Effector memory CD4-positive, alpha-beta T cell (primary cell): ENCODE measurements at regions not wholly inside any gene's neighbourhood (a gene's known extent, or its start where the extent isn't known, plus 50 kb on each side); places are given as distances from the start of the nearest gene placed in this dataset.

Experiments
- DNase-seq, 3 donors: peaks; one replicate each; pipeline ENCODE4 v3.0.0-alpha.2; 2020
- H3K27ac ChIP-seq: 2 replicates; pipeline ENCODE4 v1.7.0; 2013; ENCODE audit warnings: mild to moderate bottlenecking, low read length, moderate library complexity; ENCODE audit not compliant: insufficient read depth, poor library complexity, severe bottlenecking
- H3K27me3 ChIP-seq: replicated peaks from 2 replicates; pipeline ENCODE4 v1.7.0; 2013; ENCODE audit warnings: mild to moderate bottlenecking, low read length; ENCODE audit not compliant: insufficient read depth, control insufficient read depth, poor library complexity, severe bottlenecking
- H3K36me3 ChIP-seq: 2 replicates; pipeline ENCODE4 v1.7.0; 2013; ENCODE audit warnings: mild to moderate bottlenecking, low read length, moderate library complexity; ENCODE audit not compliant: control insufficient read depth, insufficient read depth
- H3K4me1 ChIP-seq: 2 replicates; pipeline ENCODE4 v1.7.0; 2013; ENCODE audit warnings: low read length, mild to moderate bottlenecking; ENCODE audit not compliant: control insufficient read depth, insufficient read depth, poor library complexity, severe bottlenecking
- H3K4me3 ChIP-seq: 2 replicates; pipeline ENCODE4 v1.7.0; 2013; ENCODE audit warnings: low read length, low read depth, mild to moderate bottlenecking; ENCODE audit not compliant: insufficient read depth, poor library complexity, severe bottlenecking
- H3K9me3 ChIP-seq: 2 replicates; pipeline ENCODE4 v1.7.0; 2013; ENCODE audit warnings: mild to moderate bottlenecking, low read length, moderate library complexity; ENCODE audit not compliant: control insufficient read depth

DNA sequence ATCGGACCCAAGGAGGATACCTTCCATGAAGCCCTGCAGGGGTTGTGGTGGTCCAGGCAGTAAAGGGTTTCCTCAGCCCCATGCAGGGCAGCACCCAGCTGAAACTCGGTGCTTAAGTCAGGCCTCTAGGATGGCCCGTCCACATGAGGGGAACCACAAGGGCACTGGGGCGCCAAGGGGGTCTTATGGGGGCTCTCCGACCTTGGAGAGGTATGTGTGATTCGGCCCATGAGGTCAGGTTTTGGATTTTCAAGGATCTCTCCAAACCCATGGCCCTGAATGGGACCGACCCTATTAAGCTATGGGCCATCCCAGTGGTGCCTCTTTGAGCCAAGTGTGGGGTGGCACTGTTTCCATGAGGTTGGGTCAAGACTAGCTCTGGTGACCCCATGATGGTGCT is 233.3 kb downstream of the SNRPN start:
- no peaks in the 10 kb centered on the region for H3K36me3 ChIP-seq
- H3K27me3 ChIP-seq = no peaks in the 10 kb centered on the region
- no peak overlapping the region for H3K4me3 ChIP-seq
- DNase-seq = no peak
- H3K4me1 ChIP-seq = no peaks in the 10 kb centered on the region
- H3K9me3 ChIP-seq = no peaks in the 10 kb centered on the region
- H3K27ac ChIP-seq = no peak overlapping the region

DNA sequence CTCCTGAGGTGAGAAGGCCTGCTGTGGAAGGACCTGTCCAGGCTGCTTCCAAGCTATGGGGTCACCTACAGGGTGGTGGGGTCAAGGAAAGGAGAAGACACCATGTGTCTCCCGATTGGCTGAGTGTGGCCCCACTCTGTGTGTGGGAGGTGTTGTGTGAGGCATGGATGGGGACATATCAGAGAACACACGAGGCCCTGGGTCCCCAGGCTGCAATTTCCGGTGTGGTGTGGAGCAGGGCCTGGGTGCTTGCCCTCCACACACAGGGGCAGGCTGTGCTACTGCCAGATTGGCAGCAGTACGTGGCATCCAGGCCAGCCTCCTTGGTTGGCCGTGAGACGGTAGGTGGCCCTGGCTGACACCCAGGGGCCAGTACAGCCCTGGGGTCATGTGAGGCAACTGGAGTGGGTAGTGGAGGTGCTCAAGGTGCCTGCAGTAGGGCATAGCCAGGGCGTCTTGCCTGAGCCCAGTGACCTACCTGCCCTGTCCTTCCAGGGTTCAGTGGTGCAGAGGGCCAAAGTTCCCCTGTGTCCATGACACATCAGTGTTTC is 233.8 kb downstream of the SNRPN start:
- H3K27ac ChIP-seq = no peak overlapping the region
- H3K36me3 ChIP-seq = no peaks in the 10 kb centered on the region
- no peaks in the 10 kb centered on the region for H3K27me3 ChIP-seq
- no peak for DNase-seq
- no peaks in the 10 kb centered on the region for H3K4me1 ChIP-seq
- H3K4me3 ChIP-seq = no peak overlapping the region
- no peaks in the 10 kb centered on the region for H3K9me3 ChIP-seq

DNA sequence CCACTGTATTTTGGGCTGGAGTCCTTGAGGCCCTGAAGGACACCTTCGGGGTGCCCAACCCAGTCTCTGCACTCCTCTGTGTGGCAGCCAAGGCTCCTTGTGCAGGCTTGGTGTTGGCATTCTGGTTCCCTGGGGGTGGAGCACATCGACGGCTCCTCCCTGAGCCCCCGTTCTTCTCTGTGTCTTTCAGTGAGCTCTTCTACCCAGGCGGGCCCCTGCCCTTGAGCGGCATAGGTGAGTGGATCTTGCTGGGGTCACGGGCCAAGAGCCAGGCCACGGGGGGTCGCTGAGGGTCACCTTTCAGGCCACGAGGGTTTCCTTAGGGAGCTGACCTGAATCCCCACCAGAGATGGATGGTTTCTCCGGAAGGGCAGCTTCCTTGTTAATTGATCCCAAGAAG is 234.8 kb downstream of the SNRPN start:
- no peaks in the 10 kb centered on the region for H3K27me3 ChIP-seq
- no peak for DNase-seq
- no peak overlapping the region for H3K4me3 ChIP-seq
- H3K9me3 ChIP-seq = no peaks in the 10 kb centered on the region
- no peaks in the 10 kb centered on the region for H3K4me1 ChIP-seq
- no peak overlapping the region for H3K27ac ChIP-seq
- no peaks in the 10 kb centered on the region for H3K36me3 ChIP-seq

DNA sequence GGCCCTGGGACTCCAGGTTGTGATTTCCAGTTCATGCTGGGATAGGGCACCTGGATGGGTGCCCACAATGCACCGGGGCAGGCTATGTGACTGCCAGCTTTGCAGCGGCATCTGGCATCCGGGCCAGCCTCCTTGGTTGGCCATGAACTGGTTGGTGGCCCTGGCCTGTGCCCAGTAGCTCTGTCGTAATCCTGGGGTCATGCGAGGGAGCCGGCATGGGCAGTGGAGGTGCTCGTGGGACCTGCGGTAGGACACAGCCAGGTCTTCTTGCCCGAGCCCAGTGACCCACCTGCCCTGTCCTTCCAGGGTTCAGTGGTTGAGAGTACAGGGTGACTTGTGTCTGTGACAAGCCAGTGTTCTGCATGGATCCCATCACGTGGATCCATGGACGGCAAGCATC is 237.9 kb downstream of the SNRPN start:
- Histone ChIP-seq H3K4me3 (no peak overlapping the region), H3K9me3 (no peaks in the 10 kb centered on the region), H3K36me3 (no peaks in the 10 kb centered on the region), H3K27me3 (no peaks in the 10 kb centered on the region), H3K27ac (no peak overlapping the region), H3K4me1 (no peaks in the 10 kb centered on the region)
- DNase-seq = no peak

DNA sequence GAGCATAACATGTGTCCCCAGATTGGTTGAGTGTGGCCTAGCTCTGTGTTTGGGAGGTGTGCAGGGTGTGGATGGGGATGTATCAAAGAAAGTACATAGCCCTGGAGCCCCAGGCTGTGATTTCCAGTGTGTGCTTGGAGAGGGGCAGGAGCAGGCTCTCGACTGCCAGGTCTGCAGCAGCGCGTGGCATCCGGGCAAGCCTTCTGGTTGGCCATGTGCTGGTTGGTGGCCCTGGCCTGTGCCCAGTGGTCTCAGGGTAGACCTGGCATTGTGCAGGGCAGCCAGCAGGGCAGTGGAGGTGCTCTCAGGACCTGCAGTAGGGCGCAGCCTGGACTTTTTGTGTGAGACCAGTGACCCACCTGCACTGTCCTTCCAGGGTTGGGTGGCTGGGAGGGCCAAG is 231.5 kb downstream of the UBE3A start:
- H3K4me1 ChIP-seq = no peaks in the 10 kb centered on the region
- no peaks in the 10 kb centered on the region for H3K36me3 ChIP-seq
- no peaks in the 10 kb centered on the region for H3K9me3 ChIP-seq
- H3K4me3 ChIP-seq = no peak overlapping the region
- H3K27me3 ChIP-seq = no peaks in the 10 kb centered on the region
- DNase-seq = no peak
- H3K27ac ChIP-seq = no peak overlapping the region

DNA sequence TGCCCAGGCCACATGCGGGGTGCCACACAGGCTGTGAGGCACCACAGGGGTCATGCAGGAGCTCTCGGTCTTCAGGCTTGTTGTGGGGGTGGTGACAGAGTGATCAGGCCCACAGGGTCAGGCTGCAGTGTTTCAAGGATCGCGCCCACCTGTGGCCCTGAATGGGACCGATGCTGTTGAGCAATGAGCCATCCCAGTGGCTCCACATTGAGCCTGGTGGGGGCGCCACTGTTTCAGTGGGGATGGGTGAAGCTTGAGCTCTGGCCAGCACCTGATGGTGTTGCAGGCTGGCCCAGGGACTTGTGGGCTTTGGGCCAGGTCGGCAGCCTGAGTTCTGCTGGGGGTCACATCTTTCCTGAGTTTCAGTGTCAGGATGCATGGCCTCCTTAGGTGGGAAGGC is 230.1 kb downstream of the UBE3A start:
- no peaks in the 10 kb centered on the region for H3K4me1 ChIP-seq
- no peak for DNase-seq
- H3K9me3 ChIP-seq = no peaks in the 10 kb centered on the region
- H3K27ac ChIP-seq = no peak overlapping the region
- no peaks in the 10 kb centered on the region for H3K36me3 ChIP-seq
- no peaks in the 10 kb centered on the region for H3K27me3 ChIP-seq
- H3K4me3 ChIP-seq = no peak overlapping the region

DNA sequence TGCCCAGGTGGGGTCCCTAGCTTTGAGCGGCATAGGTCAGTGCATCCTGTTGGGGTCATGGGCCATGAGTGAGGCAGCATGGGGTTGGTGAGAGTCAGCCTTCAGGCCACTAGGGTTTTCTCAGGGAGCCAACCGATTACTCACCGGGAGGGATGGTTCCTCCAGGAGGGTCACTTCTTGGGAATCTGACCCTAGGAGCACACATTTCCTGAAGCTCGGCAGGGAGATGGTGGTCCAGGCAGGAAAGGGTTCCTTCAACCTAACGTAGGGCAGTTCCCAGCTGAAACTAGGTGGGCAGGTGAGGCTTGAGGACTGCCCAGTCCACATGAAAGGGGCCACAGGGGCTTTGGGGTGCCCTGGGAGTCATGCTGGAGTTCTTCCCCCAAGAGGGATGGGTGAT is 218.0 kb downstream of the UBE3A start:
- no peaks in the 10 kb centered on the region for H3K4me1 ChIP-seq
- no peaks in the 10 kb centered on the region for H3K27me3 ChIP-seq
- H3K36me3 ChIP-seq = no peaks in the 10 kb centered on the region
- no peaks in the 10 kb centered on the region for H3K9me3 ChIP-seq
- DNase-seq = no peak
- H3K27ac ChIP-seq = no peak overlapping the region
- no peak overlapping the region for H3K4me3 ChIP-seq

DNA sequence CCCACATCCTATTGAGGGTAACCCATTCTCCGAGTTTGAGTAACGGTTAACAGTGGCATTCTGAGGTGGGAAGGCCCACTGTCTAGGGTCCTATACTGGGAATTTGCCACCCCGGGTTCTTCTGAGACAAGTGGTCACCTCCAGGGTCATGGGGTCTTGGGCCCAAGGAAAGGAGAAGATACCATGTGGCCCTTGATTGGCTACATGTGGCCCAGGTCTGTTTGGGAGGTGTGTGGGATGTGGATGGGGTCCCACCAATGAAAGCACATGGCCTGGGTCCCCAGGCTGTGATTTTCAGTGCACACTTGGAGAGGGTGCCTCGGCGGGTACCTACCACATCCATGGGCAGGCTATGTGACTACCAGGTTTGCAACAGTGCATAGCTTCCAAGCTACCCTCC is 214.4 kb downstream of the UBE3A start:
- DNase-seq = no peak
- no peak overlapping the region for H3K27ac ChIP-seq
- H3K4me3 ChIP-seq = no peak overlapping the region
- H3K4me1 ChIP-seq = no peaks in the 10 kb centered on the region
- H3K9me3 ChIP-seq = peaks cover 4% of the 10 kb centered on the region
- no peaks in the 10 kb centered on the region for H3K36me3 ChIP-seq
- no peaks in the 10 kb centered on the region for H3K27me3 ChIP-seq

DNA sequence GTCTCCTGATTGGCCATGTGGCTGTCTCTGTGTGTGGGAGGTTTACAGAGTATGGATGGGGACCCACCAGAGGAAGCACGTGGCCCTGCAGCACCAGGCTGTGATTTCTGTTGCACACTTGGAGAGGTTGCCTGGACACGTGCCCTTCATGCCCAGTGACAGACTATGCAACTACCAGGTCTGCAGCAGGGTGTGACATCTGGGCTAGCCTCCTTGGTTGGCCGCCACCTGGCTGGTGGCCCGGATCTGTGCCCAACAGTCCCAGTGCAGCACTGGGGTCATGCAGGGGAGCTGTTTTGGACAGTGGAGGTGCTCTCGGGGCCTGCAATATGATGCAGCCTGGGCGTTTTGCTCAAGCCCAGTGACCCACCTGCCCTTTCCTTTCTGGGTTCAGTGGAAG is 212.5 kb downstream of the UBE3A start:
- Histone ChIP-seq H3K27me3 (no peaks in the 10 kb centered on the region), H3K36me3 (no peaks in the 10 kb centered on the region), H3K4me3 (no peak overlapping the region), H3K9me3 (peaks cover 4% of the 10 kb centered on the region), H3K4me1 (no peaks in the 10 kb centered on the region), H3K27ac (no peak overlapping the region)
- no peak for DNase-seq

DNA sequence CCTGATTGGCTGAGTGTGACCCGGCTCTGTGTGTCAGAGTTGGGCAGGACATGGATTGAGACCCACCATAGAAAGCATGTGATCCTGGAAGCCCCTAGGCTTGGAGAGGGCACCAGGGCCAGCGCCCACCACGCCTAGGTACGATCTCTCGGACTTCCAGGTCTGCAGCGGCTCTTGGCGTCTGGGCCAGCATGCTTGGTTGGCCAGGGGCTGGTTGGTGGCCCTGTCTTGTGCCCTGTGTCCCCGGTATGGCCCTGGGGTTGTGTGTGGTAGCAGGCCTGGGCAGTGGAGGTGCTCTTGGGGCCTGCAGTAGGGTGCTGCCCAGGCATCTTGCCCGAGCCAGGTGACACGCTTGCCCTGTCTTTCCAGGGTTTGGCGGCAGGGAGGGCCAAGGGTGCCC is 210.6 kb downstream of the UBE3A start:
- no peaks in the 10 kb centered on the region for H3K4me1 ChIP-seq
- H3K36me3 ChIP-seq = no peaks in the 10 kb centered on the region
- no peak overlapping the region for H3K4me3 ChIP-seq
- no peaks in the 10 kb centered on the region for H3K27me3 ChIP-seq
- H3K9me3 ChIP-seq = peaks cover 4% of the 10 kb centered on the region
- no peak for DNase-seq
- H3K27ac ChIP-seq = no peak overlapping the region

DNA sequence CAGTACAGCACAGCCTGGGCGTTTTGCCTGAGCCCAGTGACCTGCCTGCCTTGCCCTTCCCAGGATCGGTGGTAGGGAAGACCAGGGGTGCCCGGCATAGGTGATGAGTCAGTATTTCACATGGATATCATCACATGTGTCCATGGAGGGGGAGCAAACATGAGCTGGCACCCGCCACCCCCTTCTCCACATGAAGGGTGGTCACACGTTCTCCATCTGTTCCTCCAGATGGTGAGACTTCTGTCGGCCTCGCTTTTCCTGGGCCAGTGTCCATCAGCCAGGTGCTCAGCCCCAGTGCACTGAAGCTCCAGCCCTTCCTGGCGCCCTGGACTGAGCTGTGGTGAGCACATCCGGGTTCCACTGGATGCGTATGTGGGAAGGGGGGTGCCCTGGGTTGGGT is 208.4 kb downstream of the UBE3A start:
- Histone ChIP-seq H3K27me3 (no peaks in the 10 kb centered on the region), H3K4me1 (no peaks in the 10 kb centered on the region), H3K27ac (no peak overlapping the region), H3K36me3 (no peaks in the 10 kb centered on the region), H3K9me3 (peaks cover 4% of the 10 kb centered on the region), H3K4me3 (no peak overlapping the region)
- no peak for DNase-seq
